NT2/D1 (cell line): ENCODE measurements at regions not wholly inside any gene's neighbourhood (a gene's known extent, or its start where the extent isn't known, plus 50 kb on each side); places are given as distances from the start of the nearest gene placed in this dataset.

Experiments used
- SUZ12 ChIP-seq: IDR thresholded peaks from 2 replicates; pipeline ENCODE4 v1.6.1; 2011; ENCODE audit not compliant: insufficient read length, insufficient read depth; ENCODE audit errors: extremely low read depth
- YY1 ChIP-seq: IDR thresholded peaks from 2 replicates; pipeline ENCODE4 v1.6.1; 2011; ENCODE audit not compliant: insufficient read length, insufficient read depth
- ZNF274 ChIP-seq: IDR thresholded peaks from 2 replicates; pipeline ENCODE4 v1.6.1; 2011; ENCODE audit warnings: mild to moderate bottlenecking, low read depth, low read length

DNA sequence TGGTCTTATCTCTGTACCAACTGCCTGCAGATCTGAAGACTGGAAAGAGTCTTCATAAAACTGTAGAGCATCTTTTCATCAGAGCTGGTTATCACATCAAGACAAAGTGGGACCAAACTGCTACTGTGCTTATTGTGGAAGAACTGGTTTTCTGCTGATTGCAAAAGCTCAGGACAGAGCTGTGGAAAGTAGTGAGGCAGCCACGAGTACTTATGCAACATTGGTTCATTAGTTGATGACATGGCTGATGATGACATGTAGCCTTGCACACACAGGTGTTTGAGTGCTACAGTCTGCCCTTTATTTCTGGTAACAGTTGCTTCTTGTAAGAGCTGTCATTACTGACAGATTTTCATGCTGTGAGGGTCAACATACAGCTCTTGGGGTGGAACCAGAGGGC lies 185.4 kb upstream of the GUCY1A2 start:
- TF ChIP-seq YY1 (no peak), ZNF274 (no peak), SUZ12 (no peak)
